Fibroblast of pulmonary artery (primary cell): ENCODE measurements at regions not wholly inside any gene's neighbourhood (a gene's known extent, or its start where the extent isn't known, plus 50 kb on each side); places are given as distances from the start of the nearest gene placed in this dataset.

Source experiments
- DNase-seq: peaks from one replicate; pipeline ENCODE4 v3.0.0-alpha.2; 2010; ENCODE audit warnings: low read depth
- H3K4me3 ChIP-seq: replicated peaks from 2 replicates; pipeline ENCODE4 v1.5.1; 2011; ENCODE audit warnings: low read depth, mild to moderate bottlenecking, control low read depth, low read length, moderate library complexity
- TF ChIP-seq, protein P1 (sequence below): IDR thresholded peaks from 2 replicates; pipeline ENCODE4 v1.5.1; 2011; ENCODE audit warnings: mild to moderate bottlenecking, control low read depth, low read length, inconsistent platforms; ENCODE audit errors: missing control alignments

DNA sequence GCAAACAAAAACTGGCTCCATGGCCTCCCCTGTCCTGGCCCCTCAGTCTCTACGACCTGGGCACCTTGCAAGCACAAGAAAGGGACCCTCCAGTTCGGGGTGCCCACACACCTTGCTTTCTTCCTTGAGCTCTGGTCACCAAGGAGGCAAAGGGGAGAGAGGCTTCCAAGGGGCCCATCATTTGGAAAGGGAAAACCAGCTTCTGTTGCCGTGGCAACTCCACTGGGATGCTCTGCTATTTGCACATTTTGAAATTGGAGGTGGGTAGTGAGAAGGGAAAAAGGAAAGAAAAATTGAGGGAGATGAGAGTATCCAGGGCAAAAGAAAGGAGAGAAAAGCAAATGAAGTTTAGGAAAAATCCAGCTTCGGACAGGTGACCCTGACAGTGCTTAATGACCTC lies 388.4 kb downstream of the SHANK2 start:
- no peak overlapping the region for H3K4me3 ChIP-seq
- DNase-seq: no peak
- TF ChIP-seq, protein P1, sequence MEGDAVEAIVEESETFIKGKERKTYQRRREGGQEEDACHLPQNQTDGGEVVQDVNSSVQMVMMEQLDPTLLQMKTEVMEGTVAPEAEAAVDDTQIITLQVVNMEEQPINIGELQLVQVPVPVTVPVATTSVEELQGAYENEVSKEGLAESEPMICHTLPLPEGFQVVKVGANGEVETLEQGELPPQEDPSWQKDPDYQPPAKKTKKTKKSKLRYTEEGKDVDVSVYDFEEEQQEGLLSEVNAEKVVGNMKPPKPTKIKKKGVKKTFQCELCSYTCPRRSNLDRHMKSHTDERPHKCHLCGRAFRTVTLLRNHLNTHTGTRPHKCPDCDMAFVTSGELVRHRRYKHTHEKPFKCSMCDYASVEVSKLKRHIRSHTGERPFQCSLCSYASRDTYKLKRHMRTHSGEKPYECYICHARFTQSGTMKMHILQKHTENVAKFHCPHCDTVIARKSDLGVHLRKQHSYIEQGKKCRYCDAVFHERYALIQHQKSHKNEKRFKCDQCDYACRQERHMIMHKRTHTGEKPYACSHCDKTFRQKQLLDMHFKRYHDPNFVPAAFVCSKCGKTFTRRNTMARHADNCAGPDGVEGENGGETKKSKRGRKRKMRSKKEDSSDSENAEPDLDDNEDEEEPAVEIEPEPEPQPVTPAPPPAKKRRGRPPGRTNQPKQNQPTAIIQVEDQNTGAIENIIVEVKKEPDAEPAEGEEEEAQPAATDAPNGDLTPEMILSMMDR: no peak

DNA sequence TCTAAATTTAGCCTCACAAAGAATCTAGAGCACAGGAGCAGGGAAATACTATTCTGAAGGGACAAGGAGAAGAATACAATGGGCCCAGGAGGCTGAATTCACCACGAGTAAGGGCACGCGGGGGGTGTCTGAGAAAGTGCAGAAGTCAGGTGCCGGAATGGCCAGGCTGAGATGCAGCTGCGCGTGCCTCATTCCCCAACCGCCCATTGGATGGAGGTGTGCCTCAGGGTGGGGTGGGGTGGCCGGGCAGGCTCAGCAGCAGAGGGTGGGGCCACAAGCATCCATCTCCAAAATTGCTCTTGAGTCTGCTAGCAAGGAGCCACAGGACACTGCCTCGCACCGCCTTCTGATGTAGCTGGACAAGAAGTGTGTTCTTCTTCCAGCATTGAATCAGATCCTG lies 387.0 kb downstream of the SHANK2 start:
- H3K4me3 ChIP-seq: no peak overlapping the region
- no peak for DNase-seq
- TF ChIP-seq, protein P1: no peak

DNA sequence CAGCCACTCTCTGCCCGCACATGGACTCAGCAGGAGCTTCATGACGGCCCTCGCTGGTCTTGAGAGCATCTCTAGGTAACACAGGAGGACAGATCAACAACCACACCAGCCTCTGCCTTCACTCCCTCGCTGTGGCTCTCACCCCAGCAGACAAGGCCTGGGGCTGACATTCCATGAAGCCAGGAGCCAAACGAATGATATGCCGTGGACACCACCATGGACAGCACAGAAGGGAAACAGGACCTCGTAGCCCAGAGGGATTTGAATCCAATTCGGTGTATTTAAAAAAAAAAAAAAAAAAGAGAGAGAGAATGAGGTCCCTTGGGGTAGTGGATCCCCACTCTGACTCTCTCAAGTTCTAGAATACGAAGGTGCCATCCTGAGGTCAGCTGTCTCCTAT lies 385.5 kb downstream of the SHANK2 start:
- TF ChIP-seq, protein P1: no peak
- DNase-seq: no peak
- H3K4me3 ChIP-seq: no peak overlapping the region

DNA sequence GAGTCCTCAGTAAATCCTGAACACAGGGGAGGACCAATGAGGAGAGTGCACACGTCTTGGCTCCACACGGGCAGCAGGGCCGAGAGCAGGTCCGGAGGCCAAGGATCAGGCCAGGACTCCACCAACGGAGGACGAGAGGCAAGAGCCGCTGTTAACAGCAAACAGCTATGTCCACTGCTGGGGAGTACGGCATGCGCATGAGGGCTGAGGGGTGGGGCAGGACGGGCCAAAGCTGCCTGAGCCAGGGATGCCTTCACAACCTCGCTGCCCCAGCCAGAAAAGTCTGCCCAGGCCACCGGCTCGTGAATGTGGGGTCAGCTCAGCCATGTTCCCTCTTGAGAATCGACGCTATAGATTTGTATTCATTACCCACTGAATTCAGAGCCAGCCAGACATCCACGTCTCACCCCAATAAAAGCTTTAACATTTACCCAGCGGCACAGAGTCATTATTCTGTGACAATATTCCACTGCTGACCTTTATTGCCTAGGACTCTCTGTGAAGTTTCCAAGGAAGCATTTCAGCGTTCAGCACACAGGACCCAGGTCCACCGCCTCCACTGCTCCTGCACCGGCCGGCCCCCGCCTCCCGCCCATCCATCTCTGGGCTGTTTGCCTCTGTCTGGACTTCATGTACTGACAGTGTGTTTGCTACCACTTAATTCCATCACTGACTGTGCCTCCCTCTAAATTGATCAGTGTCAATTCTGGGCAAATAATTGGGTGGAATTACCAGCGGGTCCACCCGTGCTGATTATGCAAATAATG lies 384.9 kb downstream of the SHANK2 start:
- TF ChIP-seq, protein P1: no peak
- no peak for DNase-seq
- no peak overlapping the region for H3K4me3 ChIP-seq

DNA sequence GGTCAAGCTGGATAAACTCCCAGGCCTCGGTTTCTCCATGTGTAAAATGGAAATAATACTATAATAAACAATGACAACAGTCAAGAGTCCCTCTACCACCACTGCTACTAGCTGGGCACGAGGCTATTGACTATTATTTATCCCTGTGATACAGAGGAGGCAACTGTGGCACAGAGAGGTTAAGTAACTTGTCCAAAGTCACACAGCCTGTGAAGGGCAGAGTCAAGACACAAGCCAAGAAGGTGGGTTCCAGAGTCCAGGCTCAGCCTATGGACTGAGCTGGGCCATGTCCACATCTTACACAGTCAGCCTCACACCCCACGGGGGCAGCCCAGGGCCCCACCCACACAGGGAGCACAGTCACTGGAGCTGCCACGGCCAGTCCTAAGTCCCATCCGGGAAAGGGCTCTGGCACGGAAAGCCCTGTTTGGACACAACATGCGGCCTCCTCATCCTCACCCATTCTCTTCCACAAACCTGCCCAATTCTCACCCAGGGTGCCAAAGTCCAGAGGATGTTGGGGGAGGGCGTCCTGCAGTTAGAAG lies 384.0 kb downstream of the SHANK2 start:
- DNase-seq: no peak
- H3K4me3 ChIP-seq: no peak overlapping the region
- TF ChIP-seq, protein P1: no peak

DNA sequence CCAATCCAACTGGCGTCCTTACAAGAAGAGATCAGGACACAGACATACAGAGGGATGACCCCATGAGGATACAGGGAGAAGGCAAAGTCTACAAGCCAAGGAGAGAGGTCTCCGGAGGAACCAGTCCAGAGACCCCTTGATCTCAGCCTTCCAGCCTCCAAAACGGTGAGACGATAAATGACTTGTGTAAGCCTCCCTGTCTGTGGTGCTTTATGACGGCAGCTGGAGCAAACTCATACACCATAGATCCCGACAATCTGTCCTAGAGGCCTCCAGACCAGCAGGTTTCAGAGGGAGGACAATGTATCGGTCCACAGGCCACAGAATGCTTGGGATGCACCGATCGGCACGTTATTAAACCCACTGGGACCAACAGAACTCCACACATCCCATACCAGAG lies 383.3 kb downstream of the SHANK2 start:
- TF ChIP-seq, protein P1: no peak
- H3K4me3 ChIP-seq: no peak overlapping the region
- no peak for DNase-seq

DNA sequence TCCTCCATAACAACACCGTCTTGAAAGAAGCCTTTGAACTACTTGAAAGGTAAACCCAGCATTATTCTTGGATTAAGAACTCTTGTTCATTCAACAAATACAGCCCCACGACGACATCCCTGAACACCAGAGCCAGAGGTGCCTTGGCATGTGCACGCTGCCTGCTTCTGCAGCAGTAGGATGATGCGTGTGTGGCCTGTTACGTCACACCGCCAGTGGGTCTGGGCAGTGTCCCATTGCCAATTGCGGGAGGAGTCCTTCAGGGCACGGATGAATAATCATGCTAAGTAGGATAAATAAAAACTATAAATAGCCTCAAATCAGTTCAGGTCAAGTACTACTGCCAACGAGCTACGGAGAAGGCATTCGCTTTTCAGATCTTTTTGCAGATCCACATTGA lies 380.5 kb downstream of the SHANK2 start:
- H3K4me3 ChIP-seq: no peak overlapping the region
- DNase-seq: no peak
- TF ChIP-seq, protein P1: no peak
